ENCODE measurements at regions not wholly inside any gene's neighbourhood (a gene's known extent, or its start where the extent isn't known, plus 50 kb on each side); places are given as distances from the start of the nearest gene placed in this dataset.

DNA sequence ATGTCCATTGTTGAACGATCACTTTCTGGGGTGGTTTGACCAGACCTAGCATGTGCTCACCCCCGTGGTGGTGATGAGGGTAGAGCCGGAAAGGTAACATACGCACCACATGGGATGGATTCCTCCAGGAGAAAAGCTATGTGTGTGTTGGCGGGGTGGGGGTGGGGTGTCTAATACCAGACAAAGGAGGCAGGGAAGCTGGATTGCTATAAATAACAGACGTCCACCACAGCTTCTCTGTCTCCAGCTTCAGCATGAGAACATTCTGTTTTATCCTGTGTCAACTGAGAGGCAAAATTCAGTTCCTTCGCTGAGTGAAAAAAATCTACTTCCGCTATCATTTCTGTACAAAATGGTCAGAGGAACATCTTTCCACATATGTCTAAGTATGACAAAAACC is 151.0 kb downstream of the PCSK1 start:
- DNase-seq: no peak

DNA sequence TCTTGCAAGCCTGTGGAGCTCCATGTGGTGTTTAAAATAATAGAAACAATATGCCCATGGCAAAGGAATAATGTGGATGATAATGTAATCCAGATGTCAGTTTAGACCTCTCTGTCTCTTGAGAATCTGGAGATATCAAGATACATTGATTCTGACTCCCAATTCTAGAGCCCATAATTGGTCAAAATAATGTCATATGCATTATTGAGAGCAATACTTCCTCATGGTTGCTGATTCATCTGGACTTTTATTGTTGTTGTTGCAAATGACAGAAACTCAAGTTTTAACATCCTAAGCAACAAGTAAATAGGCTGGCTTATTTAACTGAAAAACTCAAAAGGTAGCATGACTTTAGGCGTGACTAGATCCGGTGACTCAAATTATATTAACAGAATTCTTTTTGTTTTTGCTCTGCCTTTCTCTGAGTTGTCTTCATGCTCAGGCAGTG is 152.1 kb downstream of the PCSK1 start:
- no peak for DNase-seq

DNA sequence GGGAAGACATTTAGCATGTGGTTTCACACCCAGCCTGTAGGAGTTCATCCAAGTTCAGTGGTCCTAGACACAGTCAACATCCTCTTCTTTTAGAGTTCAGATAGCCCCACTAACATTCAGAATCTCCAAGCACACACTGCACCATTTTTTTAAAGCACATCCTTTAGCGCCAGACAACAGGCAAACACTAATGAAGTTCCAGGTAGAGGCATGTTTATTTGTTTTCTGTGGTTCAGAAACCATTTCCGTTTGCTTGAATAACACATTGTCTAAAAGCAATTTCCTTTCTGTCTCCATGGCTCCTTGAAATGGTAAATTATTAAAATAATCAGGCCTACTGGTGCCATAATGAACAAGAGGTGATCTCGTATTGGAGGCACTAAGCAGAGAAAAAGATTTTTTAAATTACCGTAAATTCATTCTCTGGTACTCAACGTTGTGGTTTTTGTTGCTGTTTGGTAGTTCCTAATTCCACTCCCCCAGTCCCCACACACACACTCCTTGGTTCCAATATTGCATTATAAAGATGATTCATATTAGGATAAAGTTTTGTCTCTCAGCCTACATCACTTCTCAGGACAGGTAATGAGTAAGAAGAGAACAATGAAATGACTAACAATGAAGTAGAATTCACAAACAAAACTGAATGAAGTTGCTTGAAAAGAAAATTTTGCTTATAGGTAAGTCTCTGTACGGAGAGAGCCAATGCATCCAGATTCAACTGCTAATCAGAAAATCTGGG is 153.1 kb downstream of the PCSK1 start:
- DNase-seq: no peak

DNA sequence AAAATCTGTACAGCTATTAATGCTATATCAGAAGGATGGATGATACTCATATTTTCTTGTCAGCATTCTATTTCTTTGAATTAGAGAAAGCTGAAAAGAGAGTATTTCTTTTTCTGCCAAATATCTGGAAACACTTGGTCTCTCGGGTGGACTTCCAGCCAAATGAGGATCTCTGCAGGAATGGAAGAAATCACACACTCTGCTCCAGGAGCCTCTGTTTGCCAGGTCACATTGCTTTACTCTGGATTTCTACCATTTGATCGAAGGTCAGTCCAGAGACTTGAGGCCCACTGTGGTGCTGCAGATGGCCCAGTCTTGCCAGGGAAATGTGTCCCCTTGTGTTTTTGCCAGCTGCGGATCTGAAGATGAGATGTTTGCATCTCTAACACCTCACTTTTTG is 154.1 kb downstream of the PCSK1 start:
- no peak for DNase-seq

DNA sequence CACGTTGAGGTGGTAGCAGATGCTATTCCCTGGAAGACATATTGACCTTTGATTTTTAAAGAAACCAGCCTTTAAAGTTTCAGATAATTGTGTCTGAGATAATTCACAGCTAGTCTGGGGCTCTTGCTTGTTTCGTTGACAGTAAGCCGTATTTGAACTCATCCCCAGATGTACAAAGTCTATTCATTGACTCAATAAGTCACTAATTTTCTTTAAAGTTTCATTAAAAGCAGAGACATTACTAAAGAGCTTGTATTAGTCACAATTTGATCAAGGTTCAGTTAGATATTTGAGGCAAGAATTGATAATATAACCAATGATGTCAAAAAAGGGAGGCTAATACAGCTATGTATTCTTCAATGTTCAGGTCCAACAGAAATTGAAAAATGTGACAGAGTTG is 158.0 kb downstream of the PCSK1 start:
- DNase-seq: no peak

DNA sequence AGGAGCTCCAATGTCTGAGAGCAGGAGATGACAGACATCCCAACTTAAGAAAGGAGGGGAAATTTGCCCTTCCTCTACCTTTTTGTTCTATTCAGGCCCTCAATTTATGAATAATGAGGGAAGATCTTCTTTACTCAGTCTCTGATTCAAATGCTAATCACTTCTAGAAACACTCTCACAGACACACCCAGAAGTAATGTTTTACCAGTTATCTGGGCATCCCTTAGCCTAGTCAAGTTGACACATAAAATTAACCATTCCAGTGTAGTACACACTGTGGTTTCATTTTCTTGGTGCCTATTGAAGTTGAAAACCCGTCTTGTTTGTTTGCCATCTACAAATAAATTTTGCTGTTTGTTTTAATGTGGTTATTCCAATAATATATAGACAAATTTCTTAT is 167.6 kb downstream of the PCSK1 start:
- no peak for DNase-seq

DNA sequence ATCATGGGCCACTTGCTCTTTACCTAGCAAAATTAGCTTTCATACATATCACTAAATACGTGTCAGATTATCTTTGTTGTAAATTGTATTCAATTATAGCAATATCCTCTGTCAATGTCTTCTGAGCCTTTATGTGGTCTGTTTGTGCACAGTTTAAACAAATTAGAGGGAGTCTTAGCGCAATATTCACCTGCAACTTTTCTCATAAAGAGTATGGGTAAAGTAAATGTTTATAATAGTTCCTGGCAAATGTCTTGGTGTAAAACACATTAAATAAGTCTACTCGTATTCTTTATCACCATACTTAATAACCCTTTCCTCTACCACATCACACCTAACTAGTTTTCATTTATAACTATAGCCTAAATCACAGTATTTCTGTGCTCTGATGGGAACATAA is 169.0 kb downstream of the PCSK1 start:
- DNase-seq: no peak

DNA sequence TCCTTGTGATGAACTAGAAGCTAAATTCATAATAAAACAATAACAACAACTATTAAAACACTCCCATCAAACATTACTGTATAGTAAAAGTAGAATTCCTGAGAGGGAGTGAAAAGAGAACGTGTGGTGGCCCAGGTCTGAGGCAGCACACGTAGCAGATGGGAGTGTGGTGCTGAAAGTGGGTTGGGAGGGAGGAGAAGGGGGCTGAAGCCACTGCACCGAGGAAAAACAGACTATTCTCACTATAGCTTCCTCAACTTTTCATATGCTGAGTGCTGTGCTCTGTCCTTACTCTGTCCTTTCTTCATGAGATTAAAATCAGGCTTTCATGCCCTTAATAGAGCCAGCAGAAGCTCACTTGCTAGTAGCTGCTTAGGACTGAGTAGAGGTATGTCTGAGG is 170.9 kb downstream of the PCSK1 start:
- no peak for DNase-seq

DNA sequence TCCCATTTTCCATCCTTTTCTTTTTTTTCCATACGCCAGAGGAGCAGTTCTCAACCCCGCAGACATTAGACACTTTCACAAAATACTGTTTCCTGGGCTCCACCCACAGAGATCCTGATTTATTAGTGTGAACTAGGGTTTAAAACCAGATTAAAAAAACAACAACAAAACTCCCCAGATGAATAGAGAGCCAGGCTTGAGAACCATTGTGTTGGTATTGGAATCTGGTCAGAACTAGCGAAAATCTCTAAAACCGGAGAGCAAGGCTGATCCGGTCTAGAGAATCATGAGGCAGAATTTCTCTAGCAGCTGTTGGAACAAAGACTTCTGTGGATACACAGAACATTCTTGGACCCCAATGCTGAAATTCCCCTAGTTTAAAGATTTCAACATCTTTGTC is 173.0 kb downstream of the PCSK1 start:
- DNase-seq: no peak

DNA sequence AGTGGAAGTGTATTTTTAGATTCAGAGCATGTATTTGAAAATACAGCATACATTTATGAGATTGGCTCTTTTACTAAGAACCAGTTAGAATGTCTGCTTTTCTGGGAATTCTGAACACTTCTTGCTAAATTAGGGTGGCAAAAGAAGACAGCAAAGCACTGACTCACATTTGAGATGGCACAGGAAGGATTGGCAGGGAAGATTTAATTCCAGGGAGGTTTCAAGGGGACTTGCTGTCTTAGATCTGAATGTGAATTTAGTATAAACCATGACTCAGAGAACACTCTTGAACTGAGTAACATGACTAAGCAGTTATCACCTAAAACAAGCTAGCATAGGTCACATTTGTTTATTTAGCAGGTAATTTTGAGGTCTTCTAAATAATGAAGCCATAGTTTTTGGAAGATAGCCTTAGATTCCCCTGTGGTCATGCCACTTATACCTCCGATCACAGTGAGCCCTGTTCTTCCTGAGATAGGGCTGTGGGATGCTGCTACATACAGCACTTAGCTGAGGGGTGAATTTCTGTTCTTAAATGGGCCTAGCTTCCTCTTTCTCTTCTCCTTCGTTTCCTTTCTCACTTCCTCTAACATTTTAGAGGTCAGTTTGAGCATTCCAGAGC is 173.8 kb downstream of the PCSK1 start:
- no peak for DNase-seq

DNA sequence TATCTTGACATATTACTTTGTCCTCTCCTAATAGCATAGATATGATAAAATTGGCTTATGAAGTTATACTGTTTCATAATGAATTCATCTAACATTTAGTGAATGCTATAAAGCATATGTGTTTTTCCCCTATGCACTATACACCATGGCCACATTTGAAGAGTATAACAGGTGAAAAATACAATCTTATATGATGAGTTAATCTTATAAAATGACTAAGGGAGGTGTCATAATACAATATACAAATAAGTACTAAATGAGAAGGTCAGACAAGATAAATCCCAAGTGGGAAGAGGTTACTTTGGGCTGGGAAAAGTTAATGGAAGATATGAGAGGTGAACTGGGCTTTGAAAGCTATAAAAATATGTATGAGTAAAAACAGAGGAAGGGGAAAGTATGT is 174.4 kb downstream of the PCSK1 start:
- DNase-seq: no peak

DNA sequence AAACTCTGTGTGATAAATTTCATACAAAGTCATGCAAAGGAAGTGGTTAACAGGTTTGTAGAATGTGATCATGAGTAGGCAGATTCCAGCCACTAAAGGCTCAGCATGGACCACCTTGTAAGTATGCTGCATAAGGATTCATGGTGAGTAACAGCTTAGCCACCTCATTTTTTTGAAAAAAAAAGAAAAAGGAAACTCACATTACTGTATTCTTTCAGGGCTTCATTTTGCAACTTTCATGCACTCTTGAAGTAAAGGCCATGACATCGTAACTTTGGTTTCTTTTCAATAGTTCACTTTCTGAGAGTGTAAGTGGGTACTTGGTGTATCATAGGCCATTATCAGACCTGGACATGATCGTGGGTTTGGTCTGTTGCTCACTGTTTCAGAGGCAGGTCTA is 175.1 kb downstream of the PCSK1 start:
- no peak for DNase-seq

DNA sequence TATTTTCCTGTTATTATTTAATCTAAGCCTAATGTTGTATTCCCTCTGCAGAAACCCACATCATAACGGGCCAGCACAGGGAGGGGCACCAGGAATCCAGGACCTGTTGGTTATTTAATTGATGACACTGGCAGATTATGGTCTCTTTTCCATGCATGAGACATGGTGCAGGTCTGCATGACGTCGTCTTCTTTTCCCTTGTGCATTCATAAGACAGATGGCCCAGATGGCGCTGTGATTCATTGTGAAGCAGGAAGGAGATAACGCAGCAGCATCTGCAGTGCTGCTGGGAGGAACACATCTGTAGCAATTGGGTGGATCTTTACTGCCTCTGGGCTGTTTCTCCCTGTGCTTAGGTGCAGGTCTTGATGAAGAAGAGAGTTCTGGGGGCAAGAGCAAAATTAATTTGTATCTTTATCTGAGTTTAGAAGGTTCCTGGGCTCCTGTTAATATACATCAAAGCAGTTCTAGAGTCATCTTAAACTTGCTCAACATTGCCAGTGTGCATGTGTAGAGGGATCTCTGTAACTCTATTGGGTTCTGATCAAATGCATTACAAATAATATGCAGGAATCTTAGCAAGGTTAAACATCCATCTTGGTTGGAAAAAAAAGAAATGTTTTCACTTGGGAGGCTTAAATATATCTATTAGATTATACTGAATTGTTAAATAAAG is 176.1 kb downstream of the PCSK1 start:
- no peak for DNase-seq

DNA sequence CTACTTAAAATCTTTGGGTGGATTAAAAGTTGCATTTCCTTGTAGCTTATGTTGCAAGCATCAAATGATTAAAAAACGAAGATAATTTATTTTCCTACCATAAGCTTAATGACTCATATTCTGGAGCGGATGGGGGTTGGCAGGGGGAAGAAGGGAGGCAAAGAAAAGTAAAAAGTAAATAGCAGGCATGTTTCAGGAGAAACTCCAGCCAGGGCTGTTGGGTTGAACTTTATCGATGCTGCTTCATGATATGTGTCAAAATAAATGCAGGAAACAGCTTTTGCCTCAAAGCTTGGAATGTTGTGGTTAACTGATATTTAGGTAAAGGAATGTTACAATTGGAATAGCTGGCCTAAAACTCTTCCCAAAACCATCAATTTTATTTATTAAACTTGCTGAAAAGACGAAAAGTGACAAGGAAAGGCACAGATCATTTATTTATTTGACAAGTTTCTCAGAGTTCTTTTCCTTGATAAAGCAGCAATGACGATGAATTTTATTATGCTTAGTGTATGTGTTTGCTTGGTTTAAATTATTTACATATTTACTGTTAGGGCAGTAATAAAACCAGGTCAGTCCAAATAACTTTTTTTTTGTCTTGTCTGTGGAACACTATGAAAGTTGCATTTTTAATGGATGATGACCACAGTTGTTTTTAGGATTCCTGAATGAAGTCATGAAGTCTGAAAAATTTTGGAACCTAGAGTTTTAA is 177.9 kb downstream of the PCSK1 start:
- DNase-seq: no peak

DNA sequence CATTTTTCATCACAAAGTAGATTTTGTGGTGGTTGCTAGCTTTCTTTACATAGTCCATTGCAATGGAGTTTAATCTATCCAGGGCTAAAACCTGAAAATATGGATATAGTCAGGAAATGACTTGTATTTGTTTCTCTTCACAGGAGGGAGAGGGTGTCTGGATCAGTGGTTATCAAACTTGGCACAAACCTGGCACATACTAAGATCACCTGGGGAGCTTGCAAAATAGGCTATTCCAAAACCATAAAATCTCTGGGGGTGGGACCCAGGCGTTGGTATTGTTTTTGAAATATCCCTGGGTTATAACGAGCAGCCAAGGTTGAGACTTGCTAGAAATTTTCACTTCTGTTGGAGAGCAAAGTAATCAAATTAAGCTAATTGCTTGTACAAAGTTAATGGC is 179.9 kb downstream of the PCSK1 start:
- DNase-seq: no peak

DNA sequence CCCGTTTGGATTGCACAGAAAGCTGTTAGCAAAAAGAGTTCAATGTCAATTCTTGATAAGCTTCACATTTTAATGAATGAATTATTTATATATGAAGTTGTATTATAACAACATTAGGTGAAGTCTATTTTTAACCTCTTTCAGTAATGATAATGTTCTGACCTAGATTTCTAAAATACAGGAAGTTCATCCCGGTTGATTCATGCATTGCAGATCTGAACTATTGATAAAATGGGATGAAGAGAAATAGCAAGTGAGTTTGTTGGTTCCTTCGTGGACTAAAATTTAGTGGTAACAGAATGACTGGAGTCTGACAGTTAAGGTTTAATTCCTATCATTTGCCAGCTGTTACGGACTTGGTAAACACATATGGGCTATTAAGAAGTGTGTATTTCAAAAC is 180.5 kb downstream of the PCSK1 start:
- no peak for DNase-seq

DNA sequence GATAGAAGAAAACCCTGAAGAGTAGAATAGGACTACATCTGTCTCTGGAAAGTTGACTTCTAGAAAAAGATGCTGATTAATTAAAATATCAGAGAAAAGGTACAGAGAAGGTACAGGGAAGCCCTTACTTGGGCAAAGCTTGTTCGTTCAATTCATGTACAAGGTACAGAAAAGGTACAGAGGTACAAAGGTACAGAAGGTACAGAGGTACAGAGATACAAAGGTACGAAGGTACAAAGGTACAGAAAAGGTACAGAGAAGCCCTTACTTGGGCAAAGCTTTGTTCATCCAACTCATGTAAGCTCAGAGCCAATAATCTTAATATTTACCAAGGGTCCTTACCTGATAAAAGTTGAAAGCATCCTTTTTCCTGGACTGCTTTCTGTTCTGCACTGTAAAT is 182.3 kb downstream of the PCSK1 start:
- DNase-seq: no peak

DNA sequence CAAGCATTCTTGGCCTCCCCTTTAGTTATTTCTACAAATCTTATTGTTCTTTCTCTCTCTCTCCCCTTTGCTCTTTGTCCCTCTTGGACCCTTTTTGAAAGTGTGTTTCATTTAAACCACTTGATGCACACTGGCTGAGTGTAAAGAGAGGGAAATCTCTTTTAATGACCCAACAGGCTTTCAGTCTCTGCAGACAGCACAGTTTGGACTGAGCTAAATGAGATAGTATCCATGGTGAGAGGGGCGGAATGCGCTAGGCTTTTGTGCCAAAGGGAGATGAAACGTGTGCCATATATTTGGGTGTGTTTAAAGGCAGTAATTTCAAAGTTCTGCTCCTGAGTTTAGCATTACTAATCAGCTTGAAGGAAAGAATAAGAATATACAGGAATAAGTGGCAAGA is 184.9 kb downstream of the PCSK1 start:
- no peak for DNase-seq

DNA sequence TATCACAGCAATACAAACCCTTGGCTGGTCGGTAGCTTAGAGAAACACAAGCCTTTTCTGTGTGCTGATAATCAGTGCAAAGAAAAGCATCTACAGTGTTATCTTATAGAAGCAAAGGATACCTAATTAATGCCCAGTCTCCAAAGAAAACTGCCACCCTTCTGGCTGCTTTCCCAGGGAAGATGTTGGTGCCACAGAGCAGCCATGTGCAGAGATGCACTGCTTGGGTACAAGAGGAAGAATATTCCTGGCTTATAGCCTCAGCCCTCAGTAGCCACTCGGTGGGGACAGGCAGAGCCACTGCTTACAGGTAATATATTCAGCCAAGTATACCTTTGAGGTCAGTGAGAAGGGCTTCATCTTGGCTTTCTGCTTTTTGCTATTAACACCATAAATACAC is 185.3 kb downstream of the PCSK1 start:
- DNase-seq: no peak

DNA sequence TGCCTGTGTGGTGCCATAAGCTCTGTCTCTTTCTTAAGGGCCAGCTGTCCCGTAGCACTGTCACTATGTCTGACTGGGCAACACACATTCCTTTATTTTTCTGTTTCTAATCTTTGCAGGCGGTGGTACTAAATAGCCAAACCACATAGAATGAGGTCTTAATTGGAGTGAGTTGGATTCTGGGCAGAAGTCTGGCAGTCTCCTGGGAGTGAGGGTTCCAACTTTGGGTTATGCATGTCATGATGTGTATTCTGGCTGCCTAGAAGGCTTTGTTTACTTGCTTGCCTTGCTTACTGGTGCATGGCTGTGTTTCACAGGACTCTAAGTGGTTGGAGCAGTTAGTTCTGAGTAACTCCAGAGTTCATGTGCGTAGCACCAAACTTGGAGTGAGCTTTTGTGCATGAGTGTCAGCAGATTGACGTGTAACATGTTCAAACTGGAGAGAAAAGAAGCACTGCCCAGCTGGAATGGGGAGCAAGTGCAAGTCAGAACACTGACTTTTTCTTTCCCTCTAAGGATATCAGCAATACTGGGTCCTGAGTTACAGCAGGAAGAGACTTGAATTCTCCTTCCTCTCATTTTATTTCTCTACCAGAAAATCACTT is 185.8 kb downstream of the PCSK1 start:
- DNase-seq: no peak

DNA sequence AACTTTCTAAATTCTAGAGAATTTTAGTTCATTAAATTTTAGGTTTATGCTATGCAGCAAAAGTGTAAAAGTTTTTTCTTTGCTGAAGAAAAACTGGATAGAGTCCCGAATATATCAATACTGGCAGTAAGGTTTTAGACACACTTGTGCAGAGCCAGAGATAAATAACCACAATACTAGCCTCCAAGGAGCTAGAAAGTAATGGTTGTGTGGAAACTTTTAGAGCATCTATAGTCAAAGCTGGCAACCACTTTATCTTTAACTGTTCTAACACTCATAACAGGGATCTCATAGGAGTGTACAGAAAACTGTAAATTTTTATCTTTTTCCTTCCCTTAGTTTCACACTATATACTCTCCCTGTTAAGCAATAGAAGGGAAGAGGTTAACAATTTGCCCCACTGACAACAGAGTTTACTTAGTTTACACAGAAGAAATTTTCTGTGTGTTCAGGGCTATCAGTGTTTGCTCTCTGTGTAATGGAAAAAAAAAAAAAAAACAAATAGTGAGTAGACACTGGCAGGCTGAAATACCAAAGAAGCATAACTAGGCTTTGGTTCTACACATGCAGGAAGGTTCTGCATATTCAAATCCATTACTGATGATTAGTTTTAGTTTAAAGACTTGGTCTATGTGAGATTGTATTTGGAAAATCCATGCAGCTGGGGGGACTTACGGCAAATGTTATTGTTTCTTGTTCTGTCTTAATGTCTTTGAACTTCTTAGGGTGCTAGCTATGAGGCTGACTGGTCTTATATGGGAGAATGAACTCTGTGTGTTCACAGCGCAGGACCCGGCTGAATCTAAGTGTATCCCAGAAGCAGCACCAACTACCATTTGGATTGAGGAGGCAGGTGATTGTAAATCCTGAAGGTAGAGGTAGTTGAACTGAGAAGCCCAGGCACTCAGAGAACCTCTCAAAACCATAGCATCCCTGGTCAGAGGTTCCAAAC is 187.6 kb downstream of the PCSK1 start:
- no peak for DNase-seq

DNA sequence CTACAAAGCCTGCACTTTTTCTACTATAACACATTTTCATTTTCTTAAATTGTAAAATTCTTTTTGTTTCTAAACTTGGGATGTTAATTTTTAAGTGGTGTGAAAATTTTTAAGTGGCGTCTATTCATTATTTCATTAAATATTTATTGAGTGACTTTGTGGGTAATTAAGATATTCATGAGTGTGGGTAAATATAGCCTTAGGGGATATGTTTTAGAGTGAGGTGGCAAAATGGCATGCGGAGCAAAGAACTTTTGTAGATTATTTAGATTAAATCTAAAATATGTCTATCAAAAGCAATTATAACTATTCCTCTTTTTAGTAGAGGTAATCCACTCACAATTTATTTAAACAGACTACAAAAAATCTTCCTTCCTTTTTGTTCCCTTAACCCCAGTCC is 188.4 kb downstream of the PCSK1 start:
- no peak for DNase-seq

Measured in NCI-H748 treated with DMSO at 0.1 percent for 48 hours (cell line).